OCI-LY7 (cell line): ENCODE measurements at regions not wholly inside any gene's neighbourhood (a gene's known extent, or its start where the extent isn't known, plus 50 kb on each side); places are given as distances from the start of the nearest gene placed in this dataset.

Experiments used
- BruUV-seq: library from RNA; stranded (reverse); fragments of 400-500 nt; replicated peaks from 2 replicates; lab custom pipeline; 2021; lab: Mats Ljungman, UMichigan
- CTCF ChIA-PET: fragments of 300-600 bp; sonication (Branson Sonifier 250); formaldehyde crosslinking; loops from one replicate; lab custom pipeline; 2022; ENCODE audit warnings: antibody characterized with exemption; ENCODE audit not compliant: unreplicated experiment; lab: Charles Lee
- POLR2A ChIA-PET: fragments of 300-600 bp; sonication (Branson Sonifier 250); formaldehyde crosslinking; loops from one replicate; lab custom pipeline; 2022; ENCODE audit warnings: antibody characterized with exemption; lab: Charles Lee
- DNase-seq: peaks from one replicate; pipeline ENCODE4 v3.0.0-alpha.2; 2015; ENCODE audit warnings: low spot score
- H2AFZ ChIP-seq: fragments of 200-600 bp; sonication (generic), shearing (Covaris generic); 2 replicates; pipeline ENCODE4 v1.6.1; 2014; ENCODE audit warnings: mild to moderate bottlenecking, antibody characterized with exemption, low read length, moderate library complexity
- H3K27ac ChIP-seq: fragments of 200-600 bp; sonication (generic); 2 replicates; pipeline ENCODE4 v1.5.1; 2014; ENCODE audit warnings: mixed run types, low read depth, mild to moderate bottlenecking, moderate library complexity, low read length, inconsistent platforms; ENCODE audit not compliant: poor library complexity, severe bottlenecking
- H3K36me3 ChIP-seq: fragments of 200-600 bp; sonication (generic); 2 replicates; pipeline ENCODE4 v1.6.1; 2014; ENCODE audit warnings: mild to moderate bottlenecking, antibody characterized with exemption, low read length, moderate library complexity, mixed read lengths; ENCODE audit not compliant: insufficient read depth
- H3K4me1 ChIP-seq: fragments of 200-600 bp; sonication (generic); 2 replicates; pipeline ENCODE4 v1.5.1; 2014; ENCODE audit warnings: mild to moderate bottlenecking, low read length; ENCODE audit not compliant: insufficient read depth, poor library complexity, severe bottlenecking
- H3K4me2 ChIP-seq: fragments of 200-600 bp; sonication (generic); 2 replicates; pipeline ENCODE4 v1.6.1; 2014; ENCODE audit warnings: mild to moderate bottlenecking, low read length
- H3K4me3 ChIP-seq: fragments of 200-600 bp; sonication (generic); 2 replicates; pipeline ENCODE4 v1.5.1; 2014; ENCODE audit warnings: mild to moderate bottlenecking, low read depth, low read length; ENCODE audit not compliant: poor library complexity, severe bottlenecking
- H3K79me2 ChIP-seq: fragments of 200-600 bp; sonication (generic); 2 replicates; pipeline ENCODE4 v1.6.1; 2016; ENCODE audit warnings: low read depth, mild to moderate bottlenecking, low read length, moderate library complexity, mixed read lengths; ENCODE audit not compliant: insufficient read depth
- H3K9me2 ChIP-seq: fragments of 200-600 bp; sonication (generic); 2 replicates; pipeline ENCODE4 v1.6.1; 2016; ENCODE audit warnings: mild to moderate bottlenecking, low read length, mixed read lengths; ENCODE audit not compliant: insufficient read depth
- H3K9me3 ChIP-seq: fragments of 200-600 bp; sonication (generic); 2 replicates; pipeline ENCODE4 v1.6.1; 2014; ENCODE audit warnings: mild to moderate bottlenecking, mixed run types, low read length, mixed read lengths
- H4K20me1 ChIP-seq: fragments of 200-600 bp; sonication (generic); 2 replicates; pipeline ENCODE4 v1.6.1; 2014; ENCODE audit warnings: mild to moderate bottlenecking, antibody characterized with exemption, low read length, moderate library complexity, mixed read lengths; ENCODE audit not compliant: insufficient read depth
- CTCF ChIP-seq: fragments of 200-600 bp; sonication (generic); conservative IDR thresholded peaks from 2 replicates; pipeline ENCODE4 v1.5.1; 2014; ENCODE audit warnings: mild to moderate bottlenecking, antibody characterized with exemption, low read length, moderate library complexity, mixed read lengths
- EZH2phosphoT487 ChIP-seq: fragments of 200-600 bp; sonication (generic); IDR thresholded peaks from 2 replicates; pipeline ENCODE4 v1.6.1; 2018; ENCODE audit warnings: low read depth, borderline replicate concordance, mild to moderate bottlenecking, mixed run types, antibody characterized with exemption, low read length, moderate library complexity, mixed read lengths
- intact Hi-C: fragments of 100-400 bp; cut with micrococcal nuclease; formaldehyde crosslinking; loops from one replicate; pipeline ENCODE4 v1.10.0; 2022; ENCODE audit not compliant: unreplicated experiment

- intact Hi-C loops: no loop called here
- Histone ChIP-seq H3K9me3 (no peaks in the 10 kb centered on the region), H3K4me3 (no peak overlapping the region), H3K4me2 (no peak overlapping the region), H3K79me2 (no peaks in the 10 kb centered on the region), H3K36me3 (no peaks in the 10 kb centered on the region), H2AFZ (no peak overlapping the region), H3K27ac (no peak overlapping the region), H3K9me2 (no peaks in the 10 kb centered on the region), H4K20me1 (no peaks in the 10 kb centered on the region), H3K4me1 (no peaks in the 10 kb centered on the region)
- CTCF ChIA-PET: no interaction called here
- no TSS peak for BruUV-seq
- DNase-seq: no peak
- no peak for TF ChIP-seq CTCF
- TF ChIP-seq EZH2phosphoT487: no peak
- POLR2A ChIA-PET: interaction anchor here (0.7 kb wide), 1 partner anchor 10 kb away, joined by 3 read pairs; no protein-coding TSS in a partner anchor
These were observed 1577.7 kb upstream of the ACVR2A start for GRCh38 chr2:146267093-146267492.

- ChIA-PET CTCF (no interaction called here), POLR2A (no interaction called here)
- TF ChIP-seq CTCF (no peak), EZH2phosphoT487 (no peak)
- no peaks in the 10 kb centered on the region for H3K36me3 ChIP-seq
- BruUV-seq: no TSS peak
- intact Hi-C loops: no loop called here
- H3K4me3 ChIP-seq: no peak overlapping the region
- no peaks in the 10 kb centered on the region for H3K79me2 ChIP-seq
- H4K20me1 ChIP-seq: no peaks in the 10 kb centered on the region
- H3K27ac ChIP-seq: no peak overlapping the region
- H3K4me2 ChIP-seq: no peak overlapping the region
- no peaks in the 10 kb centered on the region for H3K4me1 ChIP-seq
- no peaks in the 10 kb centered on the region for H3K9me2 ChIP-seq
- no peak for DNase-seq
- H3K9me3 ChIP-seq: no peaks in the 10 kb centered on the region
- no peak overlapping the region for H2AFZ ChIP-seq
These were observed 1579.2 kb upstream of the ACVR2A start for GRCh38 chr2:146265656-146266055.

GRCh38 chr2:146262606-146263005 is 1582.2 kb upstream of the ACVR2A start:
- Histone ChIP-seq H3K4me1 (no peaks in the 10 kb centered on the region), H2AFZ (no peak overlapping the region), H3K4me3 (no peak overlapping the region), H3K9me3 (no peaks in the 10 kb centered on the region), H3K36me3 (no peaks in the 10 kb centered on the region), H3K4me2 (no peak overlapping the region), H3K27ac (no peak overlapping the region), H3K79me2 (no peaks in the 10 kb centered on the region), H4K20me1 (no peaks in the 10 kb centered on the region), H3K9me2 (no peaks in the 10 kb centered on the region)
- ChIA-PET POLR2A (no interaction called here), CTCF (no interaction called here)
- no peak for DNase-seq
- no peak for TF ChIP-seq CTCF
- BruUV-seq: no TSS peak
- intact Hi-C loops: no loop called here
